Transverse colon (tissue), 4 donors: ENCODE measurements at regions not wholly inside any gene's neighbourhood (a gene's known extent, or its start where the extent isn't known, plus 50 kb on each side); places are given as distances from the start of the nearest gene placed in this dataset.

Experiments used
- DNase-seq: peaks from one replicate; pipeline ENCODE4 v3.0.0-alpha.2; 2019
- H3K27ac ChIP-seq, 4 donors: fragments of 200-600 bp; sonication (generic); 2 replicates each; pipeline ENCODE4 v1.5.1; 2016 to 2018; ENCODE audit warnings: inconsistent platforms in 4 of 4
- H3K27me3 ChIP-seq: fragments of 200-600 bp; sonication (generic); 2 replicates; pipeline ENCODE4 v1.5.1; 2017; ENCODE audit warnings: inconsistent platforms
- H3K36me3 ChIP-seq, 4 donors: fragments of 200-600 bp; sonication (generic); 2 replicates each; pipeline ENCODE4 v1.5.1; 2017 to 2019; ENCODE audit warnings: inconsistent platforms in 4 of 4
- H3K4me1 ChIP-seq, 4 donors: fragments of 200-600 bp; sonication (generic); 2 replicates each; pipeline ENCODE4 v1.5.1; 2017 to 2020; ENCODE audit warnings: inconsistent platforms in 4 of 4
- H3K4me3 ChIP-seq, 4 donors: fragments of 200-600 bp; sonication (generic); 1 replicate in 1 of 4; 2 replicates in 3 of 4; pipeline versions ENCODE4 v1.5.1 to v1.6.1; 2017 to 2019; ENCODE audit warnings: inconsistent platforms in 4 of 4
- H3K9me3 ChIP-seq, 2 donors: fragments of 200-600 bp; sonication (generic); 2 replicates each; pipeline ENCODE4 v1.5.1; 2017 to 2019; ENCODE audit warnings: inconsistent platforms in 2 of 2
- EP300 ChIP-seq: sonication (generic); formaldehyde crosslinking; IDR thresholded peaks from one replicate; pipeline ENCODE4 v1.6.1; 2017; ENCODE audit warnings: antibody characterized with exemption, low read depth
- POLR2A ChIP-seq: fragments of 450-650 bp; IDR thresholded peaks from one replicate; pipeline ENCODE4 v1.6.1; 2016; ENCODE audit warnings: antibody characterized with exemption, mild to moderate bottlenecking, moderate library complexity
- POLR2AphosphoS5 ChIP-seq, 3 donors: sonication (generic); formaldehyde crosslinking; IDR thresholded peaks; one replicate each; pipeline ENCODE4 v1.6.1; 2016; ENCODE audit warnings: antibody characterized with exemption in 3 of 3
- WGBS, 2 donors: methylation state at CpG; one replicate each; pipeline ENCODE4 v1.1.5; 2018; ENCODE audit warnings: low coverage in 1 of 2; 5-methylcytosine and 5-hydroxymethylcytosine counted together
- in situ Hi-C, 4 donors: fragments of 200-750 bp; cut with MboI; loops; one replicate each; pipeline versions ENCODE4 v1.15.0 to v1.15.1; 2017; ENCODE audit warnings: low sequenced_read_pairs in 3 of 4, low pct_ligation_motif_present in 1 of 4, low pct_unique_long_range_greater_than_20kb in 1 of 4
- intact Hi-C: fragments of 100-400 bp; cut with DNase I; formaldehyde crosslinking; loops from one replicate; pipeline ENCODE4 v1.15.1; 2023; ENCODE audit warnings: low total_unique reads
- TF ChIP-seq, protein P1 (sequence below), 5 experiments: fragments of 200-600 bp in 3 of 5; fragments of 450-650 bp in 2 of 5; sonication (generic) in 3 of 5; IDR thresholded peaks; 1 replicate in 2 of 5; 2 replicates in 3 of 5; pipeline ENCODE4 v1.5.1; 2016 to 2017; ENCODE audit warnings: antibody characterized with exemption in 5 of 5, inconsistent platforms in 3 of 5, mild to moderate bottlenecking in 2 of 5, moderate library complexity in 1 of 5

DNA sequence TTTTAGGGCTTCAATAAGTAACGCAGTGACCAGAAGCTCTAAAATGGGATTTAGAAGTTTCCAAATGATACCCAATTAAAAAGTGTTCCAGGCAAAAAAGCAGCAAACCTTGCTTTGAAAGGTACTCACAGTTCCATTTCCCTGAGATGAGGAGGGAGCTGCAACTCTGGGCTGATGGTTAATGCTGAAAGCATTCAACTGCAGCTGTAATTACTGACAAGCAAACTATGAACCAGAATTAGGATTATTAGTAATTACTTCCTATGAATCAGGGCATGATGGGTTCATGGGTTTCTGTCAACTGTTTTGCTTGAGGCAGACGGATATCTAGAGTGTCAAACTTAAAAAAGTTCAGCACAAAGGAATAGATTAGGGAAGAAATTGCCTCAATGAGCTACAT is 357.4 kb downstream of the STIM2 start:
- in situ Hi-C loops: no loop called here
- TF ChIP-seq, protein P1, sequence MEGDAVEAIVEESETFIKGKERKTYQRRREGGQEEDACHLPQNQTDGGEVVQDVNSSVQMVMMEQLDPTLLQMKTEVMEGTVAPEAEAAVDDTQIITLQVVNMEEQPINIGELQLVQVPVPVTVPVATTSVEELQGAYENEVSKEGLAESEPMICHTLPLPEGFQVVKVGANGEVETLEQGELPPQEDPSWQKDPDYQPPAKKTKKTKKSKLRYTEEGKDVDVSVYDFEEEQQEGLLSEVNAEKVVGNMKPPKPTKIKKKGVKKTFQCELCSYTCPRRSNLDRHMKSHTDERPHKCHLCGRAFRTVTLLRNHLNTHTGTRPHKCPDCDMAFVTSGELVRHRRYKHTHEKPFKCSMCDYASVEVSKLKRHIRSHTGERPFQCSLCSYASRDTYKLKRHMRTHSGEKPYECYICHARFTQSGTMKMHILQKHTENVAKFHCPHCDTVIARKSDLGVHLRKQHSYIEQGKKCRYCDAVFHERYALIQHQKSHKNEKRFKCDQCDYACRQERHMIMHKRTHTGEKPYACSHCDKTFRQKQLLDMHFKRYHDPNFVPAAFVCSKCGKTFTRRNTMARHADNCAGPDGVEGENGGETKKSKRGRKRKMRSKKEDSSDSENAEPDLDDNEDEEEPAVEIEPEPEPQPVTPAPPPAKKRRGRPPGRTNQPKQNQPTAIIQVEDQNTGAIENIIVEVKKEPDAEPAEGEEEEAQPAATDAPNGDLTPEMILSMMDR (IDR thresholded peaks at IDR 0.05): no peak
- no peak for TF ChIP-seq POLR2A
- no peak for TF ChIP-seq EP300
- no peak for TF ChIP-seq POLR2AphosphoS5 (IDR thresholded peaks at IDR 0.05)
- Histone ChIP-seq H3K4me3 (no peak overlapping the region), H3K4me1 (no peaks in the 10 kb centered on the region), H3K27me3 (no peaks in the 10 kb centered on the region), H3K36me3 (no peaks in the 10 kb centered on the region), H3K27ac (no peak overlapping the region), H3K9me3 (no peaks in the 10 kb centered on the region)
- no peak for DNase-seq
- 48 to 58% methylated on average over 2 of the region's 2 CpGs for WGBS, 2 donors
- intact Hi-C loops: no loop called here

DNA sequence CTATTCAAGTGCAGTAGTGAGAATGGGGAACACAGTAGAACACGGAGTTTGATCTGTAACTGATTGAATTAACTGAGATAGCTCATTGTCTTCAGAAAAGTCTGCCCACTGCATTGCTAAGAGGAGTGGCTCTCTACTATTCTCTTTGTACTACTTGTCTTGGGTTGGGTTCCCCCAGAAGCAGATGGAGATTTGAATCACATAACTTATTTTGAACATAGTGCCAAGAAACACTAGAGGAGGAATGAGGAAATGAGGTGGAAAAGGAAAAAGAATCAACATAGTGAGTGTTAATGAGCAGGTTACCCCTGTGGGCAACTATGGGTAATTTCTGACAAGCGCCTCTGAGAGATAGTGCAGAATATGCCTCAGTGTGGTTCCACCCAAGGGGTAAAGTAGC is 362.7 kb downstream of the STIM2 start:
- WGBS, 2 donors: 68 to 79% methylated on average over 2 of the region's 2 CpGs
- no peaks in the 10 kb centered on the region for H3K4me1 ChIP-seq
- DNase-seq: no peak
- no peaks in the 10 kb centered on the region for H3K9me3 ChIP-seq
- in situ Hi-C loops (no loop called here), intact Hi-C loops (no loop called here)
- no peaks in the 10 kb centered on the region for H3K27me3 ChIP-seq
- H3K4me3 ChIP-seq: no peak overlapping the region
- no peak overlapping the region for H3K27ac ChIP-seq
- no peaks in the 10 kb centered on the region for H3K36me3 ChIP-seq
- no peak for TF ChIP-seq POLR2A
- TF ChIP-seq POLR2AphosphoS5 (IDR thresholded peaks at IDR 0.05): no peak
- TF ChIP-seq, protein P1 (IDR thresholded peaks at IDR 0.05): no peak
- TF ChIP-seq EP300: no peak

DNA sequence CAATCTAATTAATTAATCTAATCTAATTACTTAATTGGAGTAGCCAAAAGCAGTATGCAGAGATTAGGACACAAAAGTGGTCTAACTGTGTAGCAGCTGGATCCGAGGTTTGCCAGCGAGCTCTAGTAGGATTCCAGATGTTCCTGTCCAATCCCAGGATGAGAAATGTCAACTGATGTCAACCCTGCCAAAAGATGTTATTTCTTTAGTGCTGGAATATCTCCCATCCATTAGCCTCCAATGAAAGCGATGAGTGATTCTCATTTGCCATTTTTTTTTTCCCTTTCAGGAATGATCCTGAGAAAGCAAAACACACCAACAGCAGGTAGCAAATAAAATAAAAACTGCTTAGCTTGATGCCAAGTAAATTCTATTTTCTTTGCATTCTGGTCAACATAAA is 372.9 kb downstream of the STIM2 start:
- no peak overlapping the region for H3K4me3 ChIP-seq
- no peaks in the 10 kb centered on the region for H3K4me1 ChIP-seq
- no peak for DNase-seq
- H3K27me3 ChIP-seq: no peaks in the 10 kb centered on the region
- TF ChIP-seq EP300: no peak
- TF ChIP-seq POLR2A: no peak
- no peak for TF ChIP-seq POLR2AphosphoS5 (IDR thresholded peaks at IDR 0.05)
- TF ChIP-seq, protein P1 (IDR thresholded peaks at IDR 0.05): no peak
- H3K27ac ChIP-seq: no peak overlapping the region
- intact Hi-C loops (no loop called here), in situ Hi-C loops (no loop called here)
- no peaks in the 10 kb centered on the region for H3K9me3 ChIP-seq
- 57 to 85% methylated on average over 1 to 3 of the region's 3 CpGs for WGBS, 2 donors
- no peaks in the 10 kb centered on the region for H3K36me3 ChIP-seq

DNA sequence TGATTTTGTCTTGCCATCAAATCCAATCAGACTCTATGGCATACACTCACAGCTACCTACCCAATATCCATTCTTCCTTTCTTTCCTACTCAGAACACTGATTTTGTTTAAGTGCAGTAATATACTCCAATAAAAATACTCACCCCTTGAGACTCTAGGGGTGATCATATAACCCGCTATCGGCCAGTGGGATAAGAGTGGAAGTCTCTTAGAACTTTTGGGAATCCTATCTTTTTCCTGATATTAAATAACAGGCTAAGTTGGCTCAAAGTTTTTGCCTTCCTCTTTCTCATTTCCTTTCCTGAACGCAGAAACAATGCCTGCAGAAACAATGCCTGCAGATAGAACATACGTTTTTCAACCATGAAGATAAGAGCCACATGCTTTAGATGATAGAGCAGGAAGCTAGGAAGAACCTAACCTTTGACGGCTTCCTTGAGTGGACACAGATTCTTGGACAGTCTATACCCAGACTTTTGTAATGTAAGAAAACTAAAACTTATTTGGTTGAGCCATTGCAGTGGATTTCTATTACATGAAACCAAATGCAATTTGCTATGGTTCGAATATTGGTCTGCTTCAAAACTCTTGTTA is 373.8 kb downstream of the STIM2 start:
- 63 to 78% methylated on average over 3 to 6 of the region's 6 CpGs for WGBS, 2 donors
- intact Hi-C loops (no loop called here), in situ Hi-C loops (no loop called here)

More for the DNA sequence above, 373.8 kb downstream of the STIM2 start:
- H3K4me1 ChIP-seq: no peaks in the 10 kb centered on the region
- H3K27me3 ChIP-seq: no peaks in the 10 kb centered on the region
- no peak overlapping the region for H3K27ac ChIP-seq
- H3K4me3 ChIP-seq: no peak overlapping the region
- DNase-seq: no peak
- TF ChIP-seq POLR2A: no peak
- TF ChIP-seq, protein P1 (IDR thresholded peaks at IDR 0.05): no peak
- no peak for TF ChIP-seq EP300
- no peak for TF ChIP-seq POLR2AphosphoS5 (IDR thresholded peaks at IDR 0.05)
- H3K9me3 ChIP-seq: no peaks in the 10 kb centered on the region
- no peaks in the 10 kb centered on the region for H3K36me3 ChIP-seq
